ENCODE measurements at regions not wholly inside any gene's neighbourhood (a gene's known extent, or its start where the extent isn't known, plus 50 kb on each side); places are given as distances from the start of the nearest gene placed in this dataset.

- peaks cover 40% of the 10 kb centered on the region for H3K27me3 Mint-ChIP-seq (ENCODE audit: low read depth)
- CTCF ChIA-PET, result interaction anchor here (0.6 to 3.1 kb wide), 21 partner anchors 8 to 755 kb away, joined by 3 to 15 read pairs (median 4); no protein-coding TSS in a partner anchor
- intact Hi-C loops (cut with micrococcal nuclease), result loop anchor here (1.0 to 10.0 kb wide), 4 partner anchors 85 to 750 kb away; no protein-coding TSS in a partner anchor
Observed at GRCh38 chr20:21614980-21615379, 90.5 kb upstream of the PAX1 start.

DNA sequence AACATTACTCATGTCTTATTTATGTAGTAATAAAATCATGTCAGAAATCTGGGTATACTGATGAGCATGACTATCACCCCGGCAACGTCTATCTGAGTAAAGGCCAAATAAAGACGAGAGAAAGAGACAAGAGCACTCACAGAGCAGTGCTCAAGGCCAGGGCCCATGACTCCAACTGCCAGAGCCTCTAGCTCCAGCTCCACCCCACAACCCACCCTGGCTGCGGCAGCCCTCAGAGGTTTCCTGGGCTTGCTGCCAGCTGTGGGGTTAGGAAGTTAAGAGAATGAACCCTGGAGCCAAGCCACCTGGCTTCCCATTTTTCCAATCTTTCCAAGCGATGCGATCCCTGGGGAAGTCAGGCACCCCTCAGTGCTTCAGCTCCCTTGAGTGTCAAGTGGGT lies 92.0 kb upstream of the PAX1 start:
- no peaks in the 10 kb centered on the region for H3K9me3 Mint-ChIP-seq
- DNase-seq, result no peak
- H3K4me1 Mint-ChIP-seq (ENCODE audit: low read depth), result no peaks in the 10 kb centered on the region
- CTCF ChIA-PET, result interaction anchor here (0.9 to 3.1 kb wide), 6 partner anchors 10 to 754 kb away, joined by 3 to 15 read pairs (median 8); no protein-coding TSS in a partner anchor
- no peaks in the 10 kb centered on the region for H3K36me3 Mint-ChIP-seq (ENCODE audit: low read depth)
- H3K4me3 Mint-ChIP-seq, result no peak overlapping the region
- peaks cover 48% of the 10 kb centered on the region for H3K27me3 Mint-ChIP-seq (ENCODE audit: low read depth)
- intact Hi-C loops (cut with micrococcal nuclease), result loop anchor here (10.0 kb wide), 1 partner anchor 749 kb away; no protein-coding TSS in a partner anchor
- H3K27ac Mint-ChIP-seq, result no peak overlapping the region

More at GRCh38 chr20:21614980-21615379, 90.5 kb upstream of the PAX1 start:
- Mint-ChIP-seq H3K4me1 (ENCODE audit: low read depth) (no peaks in the 10 kb centered on the region), H3K27ac (no peak overlapping the region), H3K36me3 (ENCODE audit: low read depth) (no peaks in the 10 kb centered on the region), H3K4me3 (no peak overlapping the region), H3K9me3 (no peaks in the 10 kb centered on the region)
- no peak for DNase-seq

DNA sequence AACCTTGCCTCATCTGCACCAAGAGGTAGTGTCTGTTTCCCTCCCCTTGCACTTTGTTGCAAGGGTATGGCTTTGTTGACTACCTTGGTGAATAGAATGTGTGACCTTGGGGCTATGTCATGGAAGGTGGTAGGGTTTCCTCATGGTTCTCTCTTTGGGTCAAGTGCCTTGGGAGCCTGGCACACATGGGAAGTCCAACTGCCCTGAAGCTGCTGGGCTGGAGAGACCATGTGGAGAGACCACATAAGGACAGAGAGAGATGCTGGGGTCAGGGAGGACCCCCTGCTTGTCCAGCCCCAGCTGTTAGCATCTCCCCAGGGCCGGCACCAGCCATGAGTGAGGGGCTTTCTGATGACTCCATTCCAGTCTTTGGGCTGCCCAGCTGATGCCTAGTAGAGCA lies 95.5 kb upstream of the PAX1 start:
- H3K27ac Mint-ChIP-seq, result no peak overlapping the region
- H3K9me3 Mint-ChIP-seq, result peaks cover 7% of the 10 kb centered on the region
- CTCF ChIA-PET, result no interaction called here
- H3K27me3 Mint-ChIP-seq (ENCODE audit: low read depth), result peaks cover 44% of the 10 kb centered on the region
- H3K4me3 Mint-ChIP-seq, result no peak overlapping the region
- intact Hi-C loops (cut with micrococcal nuclease), result loop anchor here (10.0 kb wide), 1 partner anchor 745 kb away; no protein-coding TSS in a partner anchor
- no peaks in the 10 kb centered on the region for H3K36me3 Mint-ChIP-seq (ENCODE audit: low read depth)
- DNase-seq, result no peak
- H3K4me1 Mint-ChIP-seq (ENCODE audit: low read depth), result no peaks in the 10 kb centered on the region

DNA sequence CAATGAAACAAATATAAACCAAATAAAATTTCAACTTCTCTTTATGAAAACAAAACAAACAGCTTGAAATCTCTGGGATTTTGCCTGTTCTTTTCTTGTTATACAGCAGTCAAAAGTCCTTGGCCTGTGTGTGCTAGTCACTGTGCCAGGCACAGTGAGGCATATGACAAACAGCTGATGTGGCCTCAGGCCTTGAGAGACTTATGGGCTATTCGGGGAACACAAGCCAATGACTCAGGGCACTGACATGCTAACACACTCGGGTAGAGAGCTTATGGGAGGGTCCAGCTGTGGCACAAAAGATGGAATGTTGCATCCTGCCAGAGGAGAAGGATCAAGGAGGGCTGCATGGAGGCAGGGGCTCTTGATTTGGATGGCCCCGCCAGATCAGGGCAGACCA lies 95.4 kb upstream of the NKX2-2 start:
- intact Hi-C loops (cut with micrococcal nuclease), result no loop called here
- H3K36me3 Mint-ChIP-seq (ENCODE audit: low read depth), result no peaks in the 10 kb centered on the region
- no peak overlapping the region for H3K4me3 Mint-ChIP-seq
- no peaks in the 10 kb centered on the region for H3K4me1 Mint-ChIP-seq (ENCODE audit: low read depth)
- H3K27ac Mint-ChIP-seq, result no peak overlapping the region
- peaks cover 8% of the 10 kb centered on the region for H3K9me3 Mint-ChIP-seq
- CTCF ChIA-PET, result no interaction called here
- H3K27me3 Mint-ChIP-seq (ENCODE audit: low read depth), result peaks cover 42% of the 10 kb centered on the region
- DNase-seq, result no peak

DNA sequence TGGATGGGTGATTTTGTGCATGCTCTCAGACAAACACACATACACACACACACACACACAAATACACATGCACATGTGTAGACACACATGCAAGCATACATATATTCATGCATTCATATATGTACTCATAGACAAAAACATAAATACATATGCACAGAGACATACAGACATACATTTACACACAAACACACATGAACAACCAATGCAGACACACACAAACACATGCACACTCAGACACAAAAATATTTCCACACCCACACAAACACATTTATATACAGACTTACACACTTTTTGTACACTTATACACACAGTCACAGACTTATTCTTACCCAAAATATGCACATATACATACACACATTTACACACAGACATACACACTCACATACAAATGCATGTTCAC lies 94.9 kb upstream of the NKX2-2 start:
- intact Hi-C loops (cut with micrococcal nuclease), result no loop called here
- H3K4me1 Mint-ChIP-seq (ENCODE audit: low read depth), result no peaks in the 10 kb centered on the region
- no peak overlapping the region for H3K27ac Mint-ChIP-seq
- H3K27me3 Mint-ChIP-seq (ENCODE audit: low read depth), result peaks cover 44% of the 10 kb centered on the region
- DNase-seq, result no peak
- H3K4me3 Mint-ChIP-seq, result no peak overlapping the region
- peaks cover 10% of the 10 kb centered on the region for H3K9me3 Mint-ChIP-seq
- no peaks in the 10 kb centered on the region for H3K36me3 Mint-ChIP-seq (ENCODE audit: low read depth)
- CTCF ChIA-PET, result no interaction called here

DNA sequence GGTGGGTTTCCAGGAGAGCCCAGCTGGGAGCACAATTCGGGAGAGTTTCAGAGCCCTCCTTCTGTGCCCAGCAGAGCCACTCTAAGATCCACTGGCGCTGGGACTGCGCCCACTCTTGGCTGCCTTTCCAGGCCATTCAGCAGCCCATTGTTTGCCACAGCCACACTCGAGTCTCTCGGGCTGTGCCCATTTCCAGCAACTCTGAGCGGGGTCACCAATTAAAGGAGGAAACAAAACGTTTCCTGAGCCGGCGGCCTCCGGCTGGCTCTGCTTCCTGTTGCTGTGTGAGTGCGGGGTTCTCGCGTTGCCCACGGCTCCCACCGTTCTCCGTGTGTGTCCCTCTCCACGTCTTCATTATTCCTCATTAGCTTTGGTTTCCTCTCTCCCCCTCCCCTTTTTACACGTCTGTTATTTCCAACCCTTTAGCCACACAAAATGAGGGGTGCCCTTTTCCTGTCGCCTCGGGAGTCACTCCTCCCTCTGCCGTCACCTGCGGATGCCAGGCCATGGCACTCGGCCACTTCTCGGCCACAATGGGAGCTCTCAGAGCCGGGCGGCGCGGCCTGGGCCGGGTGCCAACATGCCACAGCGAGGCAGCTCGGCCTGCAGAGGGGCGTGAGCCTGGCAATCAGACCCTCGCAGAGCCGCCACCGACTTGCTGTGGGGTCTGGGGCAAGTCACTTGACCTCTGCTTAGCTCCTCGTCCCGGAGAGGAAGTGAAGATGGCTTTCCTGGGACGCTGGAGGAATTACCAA lies 94.3 kb upstream of the NKX2-2 start:
- CTCF ChIA-PET, result interaction anchor here (1.0 kb wide), 1 partner anchor 36 kb away, joined by 3 read pairs; no protein-coding TSS in a partner anchor
- no peak for DNase-seq
- Mint-ChIP-seq H3K27me3 (ENCODE audit: low read depth) (peaks cover 43% of the 10 kb centered on the region), H3K27ac (no peak overlapping the region), H3K9me3 (peaks cover 10% of the 10 kb centered on the region), H3K4me3 (no peak overlapping the region), H3K36me3 (ENCODE audit: low read depth) (no peaks in the 10 kb centered on the region), H3K4me1 (ENCODE audit: low read depth) (no peaks in the 10 kb centered on the region)
- intact Hi-C loops (cut with micrococcal nuclease), result no loop called here

DNA sequence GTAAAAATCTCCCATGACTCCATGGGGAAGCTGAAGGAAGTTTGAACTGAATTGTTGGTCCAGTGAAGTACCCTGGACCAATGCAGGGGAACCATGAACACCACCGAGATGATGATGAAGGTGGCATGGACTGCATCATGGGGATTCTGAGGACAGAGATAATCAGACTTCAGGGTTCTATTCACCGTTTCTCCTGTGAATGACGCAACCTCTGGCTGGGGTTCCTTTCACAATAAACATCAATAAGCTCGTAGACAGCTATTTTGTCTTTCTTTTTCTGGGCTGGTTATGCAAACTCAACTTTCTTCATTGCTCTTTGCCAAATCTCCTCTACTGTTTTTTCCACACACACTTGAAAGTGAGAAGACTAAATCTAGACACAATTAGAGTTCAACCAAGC lies 87.9 kb upstream of the NKX2-2 start:
- Mint-ChIP-seq H3K4me1 (ENCODE audit: low read depth) (no peaks in the 10 kb centered on the region), H3K27ac (no peak overlapping the region), H3K27me3 (ENCODE audit: low read depth) (peaks cover 23% of the 10 kb centered on the region), H3K4me3 (no peak overlapping the region), H3K36me3 (ENCODE audit: low read depth) (no peaks in the 10 kb centered on the region), H3K9me3 (peaks cover 17% of the 10 kb centered on the region)
- intact Hi-C loops (cut with micrococcal nuclease), result no loop called here
- CTCF ChIA-PET, result interaction anchor here (1.1 to 2.1 kb wide), 2 partner anchors 13 to 367 kb away, joined by 3 to 5 read pairs; no protein-coding TSS in a partner anchor
- DNase-seq, result no peak

GRCh38 chr20:21586682-21587081 lies 72.8 kb upstream of the NKX2-2 start:
- CTCF ChIA-PET, result interaction anchor here (0.6 kb wide), 1 partner anchor 117 kb away, joined by 3 read pairs; no protein-coding TSS in a partner anchor
- intact Hi-C loops (cut with micrococcal nuclease), result no loop called here
- Mint-ChIP-seq H3K36me3 (ENCODE audit: low read depth) (no peaks in the 10 kb centered on the region), H3K9me3 (no peaks in the 10 kb centered on the region), H3K4me1 (ENCODE audit: low read depth) (no peaks in the 10 kb centered on the region), H3K27ac (no peak overlapping the region), H3K27me3 (ENCODE audit: low read depth) (peaks cover 18% of the 10 kb centered on the region), H3K4me3 (no peak overlapping the region)
- DNase-seq, result no peak

DNA sequence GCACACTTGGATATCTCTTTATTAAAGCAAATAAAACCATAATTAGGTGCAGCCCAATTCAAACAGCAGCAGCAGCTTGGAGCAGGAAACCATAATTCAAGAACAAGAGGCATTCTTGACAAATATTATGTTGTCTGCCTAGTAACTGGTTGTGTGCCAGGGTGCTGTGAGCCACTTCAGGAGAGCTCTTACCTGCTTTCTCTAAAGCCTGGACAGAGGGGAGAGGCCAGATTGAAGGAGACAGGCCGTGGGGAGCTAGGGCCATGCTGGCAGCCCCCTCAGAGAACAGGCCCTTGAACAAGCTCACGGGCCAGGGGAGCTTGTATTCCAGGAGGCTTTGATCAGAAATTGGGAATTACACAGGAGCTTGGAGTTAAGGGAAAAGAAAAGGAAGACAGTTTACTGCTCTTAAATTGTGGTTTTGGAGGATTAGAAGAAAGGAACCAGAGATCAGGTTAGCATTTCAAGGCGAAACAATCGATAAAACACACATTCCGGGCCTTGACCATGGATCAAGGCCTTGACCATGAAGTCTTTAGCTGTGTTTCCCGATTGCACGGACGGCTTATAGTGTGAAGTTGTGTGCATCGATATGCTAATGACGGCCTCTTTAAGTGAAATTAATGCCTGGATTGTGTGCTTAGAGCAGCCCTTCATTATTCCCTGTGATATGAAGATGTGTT lies 69.8 kb upstream of the NKX2-2 start:
- peaks cover 24% of the 10 kb centered on the region for H3K27me3 Mint-ChIP-seq (ENCODE audit: low read depth)
- no peaks in the 10 kb centered on the region for H3K4me1 Mint-ChIP-seq (ENCODE audit: low read depth)
- intact Hi-C loops (cut with micrococcal nuclease), result no loop called here
- no peak overlapping the region for H3K4me3 Mint-ChIP-seq
- no peaks in the 10 kb centered on the region for H3K36me3 Mint-ChIP-seq (ENCODE audit: low read depth)
- H3K27ac Mint-ChIP-seq, result no peak overlapping the region
- no peaks in the 10 kb centered on the region for H3K9me3 Mint-ChIP-seq
- CTCF ChIA-PET, result interaction anchor here (0.9 to 1.6 kb wide), 3 partner anchors 12 to 348 kb away, joined by 3 to 4 read pairs (median 4); no protein-coding TSS in a partner anchor
- no peak for DNase-seq

DNA sequence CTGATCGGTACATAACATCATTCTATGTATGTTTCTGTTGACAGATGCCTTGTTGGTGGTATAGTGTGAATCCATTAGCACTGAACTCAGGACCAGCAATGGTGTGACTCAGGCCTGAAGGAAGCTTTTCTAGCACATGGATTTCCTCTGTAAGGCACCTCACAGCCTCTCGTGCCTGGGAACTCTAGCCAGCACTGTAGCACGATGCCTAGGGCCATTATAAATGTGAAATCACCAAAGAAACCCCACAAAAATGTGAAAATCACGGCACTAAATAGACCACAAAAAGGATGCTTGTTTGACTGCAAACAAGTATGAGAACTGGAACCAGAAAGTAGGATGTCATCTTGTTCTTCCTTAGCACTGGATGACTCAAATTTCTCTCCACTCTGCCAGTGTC lies 63.7 kb upstream of the NKX2-2 start:
- CTCF ChIA-PET, result interaction anchor here (1.9 kb wide), 1 partner anchor 38 kb away, joined by 4 read pairs; no protein-coding TSS in a partner anchor
- intact Hi-C loops (cut with micrococcal nuclease), result no loop called here
- H3K4me3 Mint-ChIP-seq, result no peak overlapping the region
- H3K9me3 Mint-ChIP-seq, result no peaks in the 10 kb centered on the region
- no peaks in the 10 kb centered on the region for H3K4me1 Mint-ChIP-seq (ENCODE audit: low read depth)
- peaks cover 18% of the 10 kb centered on the region for H3K27me3 Mint-ChIP-seq (ENCODE audit: low read depth)
- no peaks in the 10 kb centered on the region for H3K36me3 Mint-ChIP-seq (ENCODE audit: low read depth)
- H3K27ac Mint-ChIP-seq, result no peak overlapping the region
- DNase-seq, result no peak

GRCh38 chr20:21575981-21576740 lies 62.3 kb upstream of the NKX2-2 start:
- H3K4me3 Mint-ChIP-seq, result no peak overlapping the region
- H3K4me1 Mint-ChIP-seq (ENCODE audit: low read depth), result peaks cover 2% of the 10 kb centered on the region
- intact Hi-C loops (cut with micrococcal nuclease), result no loop called here
- CTCF ChIA-PET, result interaction anchor here (0.6 to 2.4 kb wide), 5 partner anchors 28 to 340 kb away, joined by 3 to 13 read pairs (median 4); no protein-coding TSS in a partner anchor
- no peaks in the 10 kb centered on the region for H3K9me3 Mint-ChIP-seq
- DNase-seq, result no peak
- H3K36me3 Mint-ChIP-seq (ENCODE audit: low read depth), result no peaks in the 10 kb centered on the region
- H3K27ac Mint-ChIP-seq, result no peak overlapping the region
- H3K27me3 Mint-ChIP-seq (ENCODE audit: low read depth), result peaks cover 12% of the 10 kb centered on the region

DNA sequence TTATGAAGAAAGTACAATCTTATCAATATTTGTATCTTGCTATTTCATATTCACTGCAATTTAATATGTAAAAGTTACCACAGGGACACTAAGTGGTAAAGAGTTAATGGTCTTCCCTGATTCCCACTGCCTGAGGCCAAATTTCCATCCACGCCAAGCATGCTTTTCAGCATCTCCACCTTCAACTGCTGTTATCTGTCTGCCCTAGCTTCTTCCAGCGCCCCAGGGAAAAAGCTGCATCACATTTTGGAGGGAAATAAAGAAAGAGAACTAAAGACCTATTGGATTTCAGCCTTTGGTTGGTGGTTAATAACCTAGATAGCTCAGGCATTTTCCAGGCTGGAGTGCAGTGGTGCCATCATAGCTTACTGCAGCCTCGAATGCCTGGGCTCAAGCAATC lies 61.3 kb upstream of the NKX2-2 start:
- Mint-ChIP-seq H3K36me3 (ENCODE audit: low read depth) (no peaks in the 10 kb centered on the region), H3K4me3 (no peak overlapping the region), H3K27me3 (ENCODE audit: low read depth) (peaks cover 7% of the 10 kb centered on the region), H3K9me3 (no peaks in the 10 kb centered on the region), H3K27ac (no peak overlapping the region), H3K4me1 (ENCODE audit: low read depth) (peaks cover 7% of the 10 kb centered on the region)
- intact Hi-C loops (cut with micrococcal nuclease), result no loop called here
- no peak for DNase-seq
- CTCF ChIA-PET, result interaction anchor here (0.7 to 2.4 kb wide), 2 partner anchors 46 to 70 kb away, joined by 4 to 13 read pairs; no protein-coding TSS in a partner anchor

All from activated naive CD4-positive, alpha-beta T cell treated with anti-CD3 and anti-CD28 coated beads for 36 hours (primary cell).